Brain microvascular endothelial cell (primary cell): ENCODE measurements at regions not wholly inside any gene's neighbourhood (a gene's known extent, or its start where the extent isn't known, plus 50 kb on each side); places are given as distances from the start of the nearest gene placed in this dataset.
"Not testable (repeated sequence)": the region's sequence is repeated elsewhere in the genome, so short reads cannot be mapped to it uniquely, and the experiment has no call there.

Experiments
- DNase-seq: peaks from one replicate; pipeline ENCODE4 v3.0.0-alpha.2; 2020
- H3K27ac ChIP-seq: fragments of 250-450 bp; sonication (Bioruptor Pico); 2 replicates; pipeline ENCODE4 v1.5.1; 2020; ENCODE audit warnings: mild to moderate bottlenecking, moderate library complexity
- H3K27me3 ChIP-seq: fragments of 250-450 bp; sonication (Bioruptor Pico); replicated peaks from 2 replicates; pipeline ENCODE4 v1.5.1; 2020; ENCODE audit warnings: mild to moderate bottlenecking
- H3K36me3 ChIP-seq: fragments of 250-450 bp; sonication (Bioruptor Pico); replicated peaks from 2 replicates; pipeline ENCODE4 v1.5.1; 2020; ENCODE audit warnings: mild to moderate bottlenecking
- H3K4me3 ChIP-seq: 2 replicates; pipeline ENCODE4 v1.5.1; 2011; ENCODE audit warnings: low read depth, mild to moderate bottlenecking, control low read depth, low read length, moderate library complexity
- in situ Hi-C: cut with HindIII; loops from 2 replicates; pipeline ENCODE4 v1.10.0; 2017; ENCODE audit warnings: low sequenced_read_pairs, low pct_ligation_motif_present
- TF ChIP-seq, protein P1 (sequence below): IDR thresholded peaks from 2 replicates; pipeline ENCODE4 v1.5.1; 2011; ENCODE audit warnings: low read depth, mild to moderate bottlenecking, moderate library complexity, low read length, control low read depth, inconsistent platforms; ENCODE audit errors: missing control alignments

DNA sequence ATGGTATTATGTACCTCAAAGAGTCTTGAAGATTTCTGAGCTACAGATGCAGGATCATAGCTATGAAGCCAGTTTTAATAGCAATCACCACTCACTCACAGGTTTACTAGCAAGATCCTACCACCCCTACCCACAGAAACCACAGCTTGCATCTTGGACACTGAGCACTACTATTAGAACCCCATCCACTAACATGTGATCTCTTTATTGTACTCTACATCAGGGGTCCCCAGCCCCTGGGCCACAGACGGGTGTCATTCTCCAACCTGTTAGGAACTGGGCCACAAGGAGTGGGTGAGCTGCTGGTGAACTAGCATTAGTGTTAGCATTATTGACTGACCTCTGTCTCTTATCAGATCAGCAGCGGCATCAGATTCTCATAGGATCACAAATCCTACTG lies 844.8 kb upstream of the CHORDC1 start:
- Histone ChIP-seq H3K27ac (no peak overlapping the region), H3K4me3 (no peak overlapping the region), H3K27me3 (no peaks in the 10 kb centered on the region), H3K36me3 (no peaks in the 10 kb centered on the region)
- in situ Hi-C loops = no loop called here
- TF ChIP-seq, protein P1, sequence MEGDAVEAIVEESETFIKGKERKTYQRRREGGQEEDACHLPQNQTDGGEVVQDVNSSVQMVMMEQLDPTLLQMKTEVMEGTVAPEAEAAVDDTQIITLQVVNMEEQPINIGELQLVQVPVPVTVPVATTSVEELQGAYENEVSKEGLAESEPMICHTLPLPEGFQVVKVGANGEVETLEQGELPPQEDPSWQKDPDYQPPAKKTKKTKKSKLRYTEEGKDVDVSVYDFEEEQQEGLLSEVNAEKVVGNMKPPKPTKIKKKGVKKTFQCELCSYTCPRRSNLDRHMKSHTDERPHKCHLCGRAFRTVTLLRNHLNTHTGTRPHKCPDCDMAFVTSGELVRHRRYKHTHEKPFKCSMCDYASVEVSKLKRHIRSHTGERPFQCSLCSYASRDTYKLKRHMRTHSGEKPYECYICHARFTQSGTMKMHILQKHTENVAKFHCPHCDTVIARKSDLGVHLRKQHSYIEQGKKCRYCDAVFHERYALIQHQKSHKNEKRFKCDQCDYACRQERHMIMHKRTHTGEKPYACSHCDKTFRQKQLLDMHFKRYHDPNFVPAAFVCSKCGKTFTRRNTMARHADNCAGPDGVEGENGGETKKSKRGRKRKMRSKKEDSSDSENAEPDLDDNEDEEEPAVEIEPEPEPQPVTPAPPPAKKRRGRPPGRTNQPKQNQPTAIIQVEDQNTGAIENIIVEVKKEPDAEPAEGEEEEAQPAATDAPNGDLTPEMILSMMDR = no peak
- no peak for DNase-seq

DNA sequence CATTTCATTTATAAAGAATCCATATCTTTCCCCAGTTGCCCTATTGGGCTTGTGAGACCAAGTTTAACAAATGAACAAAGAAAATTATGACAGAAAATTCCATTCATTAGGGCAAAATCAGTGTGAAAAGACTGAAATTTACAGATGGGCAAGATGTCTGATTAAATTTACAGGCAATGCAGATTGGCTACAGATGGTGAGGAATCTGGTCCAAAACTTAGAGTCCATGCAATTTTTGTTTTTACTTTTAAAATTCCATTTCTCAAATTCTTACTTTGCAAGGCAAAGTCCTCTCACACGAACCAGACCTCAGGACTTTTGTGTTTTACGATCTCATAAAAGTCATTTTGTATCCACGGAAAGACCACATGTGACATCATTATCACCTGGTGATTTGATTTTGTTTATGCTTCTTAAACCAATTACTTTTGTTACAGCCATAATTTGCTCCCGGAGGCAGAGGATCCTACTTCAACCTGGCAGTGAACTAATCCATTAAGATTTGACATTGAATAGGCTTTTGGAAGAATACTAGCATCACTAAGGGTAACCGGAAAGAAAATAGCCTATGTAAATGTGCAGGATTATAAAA lies 843.7 kb upstream of the CHORDC1 start:
- H3K27ac ChIP-seq = no peak overlapping the region
- in situ Hi-C loops = no loop called here
- no peaks in the 10 kb centered on the region for H3K27me3 ChIP-seq
- no peaks in the 10 kb centered on the region for H3K36me3 ChIP-seq
- H3K4me3 ChIP-seq = no peak overlapping the region
- DNase-seq = no peak
- TF ChIP-seq, protein P1 = no peak

DNA sequence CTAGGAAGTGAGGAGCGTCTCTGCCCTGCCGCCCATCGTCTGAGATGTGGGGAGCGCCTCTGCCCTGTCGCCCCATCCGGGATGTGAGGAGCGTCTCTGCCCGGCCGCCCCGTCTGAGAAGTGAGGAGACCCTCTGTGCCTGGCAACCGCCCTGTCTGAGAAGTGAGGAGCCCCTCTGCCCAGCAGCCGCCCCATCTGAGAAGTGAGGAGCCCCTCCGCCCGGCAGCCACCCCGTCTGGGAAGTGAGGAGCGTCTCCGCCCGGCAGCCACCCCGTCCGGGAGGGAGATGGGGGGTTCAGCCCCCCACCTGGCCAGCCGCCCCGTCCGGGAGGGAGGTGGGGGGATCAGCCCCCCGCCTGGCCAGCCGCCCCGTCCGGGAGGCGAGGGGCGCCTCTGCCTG lies 840.5 kb upstream of the CHORDC1 start:
- H3K4me3 ChIP-seq, H3K27me3 ChIP-seq, in situ Hi-C loops, DNase-seq, H3K36me3 ChIP-seq, H3K27ac ChIP-seq: not testable (repeated sequence)

DNA sequence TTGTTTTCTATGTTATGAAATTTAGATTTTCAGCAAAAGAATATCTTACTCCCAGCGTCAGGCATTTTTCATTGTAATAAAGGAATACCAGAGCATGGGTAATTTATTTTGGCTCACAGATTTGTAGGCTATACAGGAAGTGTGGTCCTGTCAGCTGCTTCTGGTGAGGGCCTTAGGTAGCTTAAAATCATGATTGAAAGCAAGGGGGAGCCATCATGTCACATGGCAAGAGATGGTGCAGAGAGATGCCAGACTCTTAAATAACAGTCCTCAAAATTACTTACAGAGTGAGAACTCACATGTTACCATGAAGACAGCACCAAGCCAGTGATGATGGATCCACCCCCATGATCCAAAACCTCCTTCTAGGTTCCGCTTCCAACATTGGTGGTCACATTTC lies 825.0 kb upstream of the CHORDC1 start:
- TF ChIP-seq, protein P1 = no peak
- in situ Hi-C loops = no loop called here
- no peak overlapping the region for H3K27ac ChIP-seq

DNA sequence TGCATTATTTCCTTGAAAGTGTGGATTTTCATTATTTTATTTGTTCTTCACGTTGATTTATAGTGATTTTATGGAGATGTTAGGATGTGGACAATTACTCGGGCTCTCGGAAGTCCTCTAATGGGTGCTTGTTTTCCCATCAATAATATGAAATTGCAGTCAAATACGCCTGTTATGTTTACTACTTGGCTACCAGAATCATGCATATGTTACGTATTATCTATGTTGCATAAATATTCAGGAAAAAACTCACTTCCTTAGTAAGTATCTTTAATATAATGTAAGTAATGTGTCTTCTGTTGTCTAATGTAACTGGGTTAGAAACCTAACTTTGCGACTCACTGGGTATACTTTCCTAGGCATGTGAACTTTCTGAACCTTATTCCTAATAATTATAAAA lies 823.4 kb upstream of the CHORDC1 start:
- DNase-seq = no peak
- TF ChIP-seq, protein P1 = no peak
- no peak overlapping the region for H3K4me3 ChIP-seq
- in situ Hi-C loops = no loop called here
- H3K27me3 ChIP-seq = no peaks in the 10 kb centered on the region
- H3K36me3 ChIP-seq = no peaks in the 10 kb centered on the region
- H3K27ac ChIP-seq = no peak overlapping the region

More for the DNA sequence above, 825.0 kb upstream of the CHORDC1 start:
- Histone ChIP-seq H3K27me3 (no peaks in the 10 kb centered on the region), H3K36me3 (no peaks in the 10 kb centered on the region), H3K4me3 (no peak overlapping the region)
- DNase-seq = no peak

DNA sequence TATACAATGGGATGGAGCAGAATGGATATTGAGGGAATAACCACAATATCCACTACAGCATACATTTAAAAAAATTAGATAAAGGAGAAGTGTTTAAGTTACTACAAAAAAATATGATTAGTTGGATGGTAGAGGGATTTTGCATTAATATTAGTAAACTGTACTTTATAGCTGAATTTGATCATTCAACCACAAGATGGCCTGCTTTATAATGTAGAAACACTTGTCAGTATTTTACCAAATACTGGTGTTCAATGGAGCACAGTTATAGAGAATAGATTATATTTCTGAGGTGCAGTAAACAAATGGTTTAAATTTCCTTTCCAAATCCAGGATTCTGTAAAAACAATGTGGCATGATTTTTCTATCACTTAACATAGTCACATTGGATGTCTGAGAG lies 818.8 kb upstream of the CHORDC1 start:
- TF ChIP-seq, protein P1 = peak; percentile 10
- in situ Hi-C loops = no loop called here
- no peak overlapping the region for H3K27ac ChIP-seq
- no peak for DNase-seq
- H3K4me3 ChIP-seq = no peak overlapping the region
- no peaks in the 10 kb centered on the region for H3K27me3 ChIP-seq
- no peaks in the 10 kb centered on the region for H3K36me3 ChIP-seq
